ENCODE measurements at regions not wholly inside any gene's neighbourhood (a gene's known extent, or its start where the extent isn't known, plus 50 kb on each side); places are given as distances from the start of the nearest gene placed in this dataset.
A peak's percentile ranks its signal among the peaks of the same experiment; 100 is the strongest.

GRCh38 chr12:47026291-47026690 is 53.1 kb upstream of the PCED1B start:
- Histone ChIP-seq H2AFZ (ENCODE audit: low read depth, low read length) (no peak overlapping the region), H3K4me1 (replicated peaks in 1 of 2; ENCODE audit: control insufficient read depth in 2 of 2, insufficient read depth in 2 of 2, low read length in 2 of 2) (no peaks in the 10 kb centered on the region), H4K20me1 (replicated peaks; ENCODE audit: control insufficient read depth, insufficient read depth, low read length) (no peaks in the 10 kb centered on the region), H3K9me1 (ENCODE audit: control insufficient read depth, insufficient read depth, low read length) (no peaks in the 10 kb centered on the region), H3K36me3 (ENCODE audit: control insufficient read depth, insufficient read depth, low read length) (no peaks in the 10 kb centered on the region), H3K27ac (ENCODE audit: extremely low read depth, low read depth, low read length) (no peak overlapping the region), H3K4me2 (ENCODE audit: insufficient read depth, low read length) (no peak overlapping the region), H3K79me2 (ENCODE audit: control insufficient read depth, insufficient read depth, low read length) (no peaks in the 10 kb centered on the region), H3K9ac (ENCODE audit: insufficient read depth in 1 of 2, low read depth in 2 of 2, low read length in 2 of 2) (no peak overlapping the region), H3K4me3 (no peak overlapping the region), H3K27me3 (ENCODE audit: control insufficient read depth in 2 of 2, insufficient read depth in 2 of 2, low read length in 2 of 2) (peaks cover 2 to 4% of the 10 kb centered on the region in 2 experiments; a peak in 2 of 5 replicates), H3K9me3 (replicated peaks; ENCODE audit: control insufficient read depth, insufficient read depth, low read depth, low read length) (no peaks in the 10 kb centered on the region)
- no TSS peak for BruUV-seq (replicated peaks)
- DNase-seq (ENCODE audit: extremely low read depth in 1 of 4, low spot score in 3 of 4) (no peak), FAIRE-seq (no peak), ATAC-seq (no peak)
- intact Hi-C loops (cut with micrococcal nuclease) = loop anchor here (10.0 kb wide), 1 partner anchor 881 kb away; no protein-coding TSS in a partner anchor
- CTCF ChIA-PET (ENCODE audit: low intra/inter-chr PET ratio) = no interaction called here
- no peak for TF ChIP-seq TFE3 (CRISPR knock-in tag; IDR thresholded peaks at IDR 0.05)
- peak; percentile 90 for TF ChIP-seq MAFG (tag; conservative IDR thresholded peaks at IDR 0.05)
- TF ChIP-seq MAFF (IDR thresholded peaks at IDR 0.05; ENCODE audit: low read length) = peak; percentile 89
- TF ChIP-seq MAFK (IDR thresholded peaks at IDR 0.05; ENCODE audit: low read length) = peak; percentile 87
- TF ChIP-seq C11orf30 (IDR thresholded peaks at IDR 0.05; ENCODE audit: low read depth) = peak; percentile 92
- no peak for TF ChIP-seq MBD2 (IDR thresholded peaks at IDR 0.05; ENCODE audit: borderline replicate concordance, low read depth)
- TF ChIP-seq, protein P1, sequence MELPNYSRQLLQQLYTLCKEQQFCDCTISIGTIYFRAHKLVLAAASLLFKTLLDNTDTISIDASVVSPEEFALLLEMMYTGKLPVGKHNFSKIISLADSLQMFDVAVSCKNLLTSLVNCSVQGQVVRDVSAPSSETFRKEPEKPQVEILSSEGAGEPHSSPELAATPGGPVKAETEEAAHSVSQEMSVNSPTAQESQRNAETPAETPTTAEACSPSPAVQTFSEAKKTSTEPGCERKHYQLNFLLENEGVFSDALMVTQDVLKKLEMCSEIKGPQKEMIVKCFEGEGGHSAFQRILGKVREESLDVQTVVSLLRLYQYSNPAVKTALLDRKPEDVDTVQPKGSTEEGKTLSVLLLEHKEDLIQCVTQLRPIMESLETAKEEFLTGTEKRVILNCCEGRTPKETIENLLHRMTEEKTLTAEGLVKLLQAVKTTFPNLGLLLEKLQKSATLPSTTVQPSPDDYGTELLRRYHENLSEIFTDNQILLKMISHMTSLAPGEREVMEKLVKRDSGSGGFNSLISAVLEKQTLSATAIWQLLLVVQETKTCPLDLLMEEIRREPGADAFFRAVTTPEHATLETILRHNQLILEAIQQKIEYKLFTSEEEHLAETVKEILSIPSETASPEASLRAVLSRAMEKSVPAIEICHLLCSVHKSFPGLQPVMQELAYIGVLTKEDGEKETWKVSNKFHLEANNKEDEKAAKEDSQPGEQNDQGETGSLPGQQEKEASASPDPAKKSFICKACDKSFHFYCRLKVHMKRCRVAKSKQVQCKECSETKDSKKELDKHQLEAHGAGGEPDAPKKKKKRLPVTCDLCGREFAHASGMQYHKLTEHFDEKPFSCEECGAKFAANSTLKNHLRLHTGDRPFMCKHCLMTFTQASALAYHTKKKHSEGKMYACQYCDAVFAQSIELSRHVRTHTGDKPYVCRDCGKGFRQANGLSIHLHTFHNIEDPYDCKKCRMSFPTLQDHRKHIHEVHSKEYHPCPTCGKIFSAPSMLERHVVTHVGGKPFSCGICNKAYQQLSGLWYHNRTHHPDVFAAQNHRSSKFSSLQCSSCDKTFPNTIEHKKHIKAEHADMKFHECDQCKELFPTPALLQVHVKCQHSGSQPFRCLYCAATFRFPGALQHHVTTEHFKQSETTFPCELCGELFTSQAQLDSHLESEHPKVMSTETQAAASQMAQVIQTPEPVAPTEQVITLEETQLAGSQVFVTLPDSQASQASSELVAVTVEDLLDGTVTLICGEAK (IDR thresholded peaks at IDR 0.05) = no peak
- TF ChIP-seq, protein P1 (CRISPR knock-in tag; IDR thresholded peaks at IDR 0.05) = no peak
- peak; percentile 96 for TF ChIP-seq ZNF316 (IDR thresholded peaks at IDR 0.05)
- WGBS (ENCODE audit: insufficient coverage, low coverage, missing lambda C conversion rate) = 1% methylated on average over 5 of the region's 5 CpGs
- in situ Hi-C loops (cut with MboI) = no loop called here
- POLR2A ChIA-PET = no interaction called here

All from K562 (cell line).